IMR-90 (cell line): ENCODE measurements at regions not wholly inside any gene's neighbourhood (a gene's known extent, or its start where the extent isn't known, plus 50 kb on each side); places are given as distances from the start of the nearest gene placed in this dataset.

ENCODE experiments used
- ATAC-seq: fragments of 200-7000 bp; cut with Tn5 transposase; 2 replicates; pipeline ENCODE4 v1.9.1; 2020; ENCODE audit warnings: low read depth, mild to moderate bottlenecking, moderate library complexity
- BruUV-seq: library from RNA; stranded (reverse); fragments of 400-500 nt; replicated peaks from 2 replicates; lab custom pipeline; 2021; lab: Mats Ljungman, UMichigan
- CTCF ChIA-PET: fragments of 300-600 bp; formaldehyde crosslinking; extraction: SDS; loops from one replicate; lab custom pipeline; 2021; ENCODE audit warnings: antibody characterized with exemption; lab: Yijun Ruan, JAX
- POLR2A ChIA-PET: fragments of 300-600 bp; sonication (Branson Sonifier 250); formaldehyde crosslinking; loops from one replicate; lab custom pipeline; 2022; ENCODE audit warnings: antibody characterized with exemption; ENCODE audit not compliant: unreplicated experiment; lab: Charles Lee
- DNase-seq: peaks from one replicate; pipeline ENCODE4 v3.0.0; 2013
- H2AFZ ChIP-seq: replicated peaks from 2 replicates; pipeline ENCODE3; 2013; ENCODE audit warnings: low read length, mild to moderate bottlenecking; ENCODE audit not compliant: poor library complexity
- H2AK5ac ChIP-seq: 2 replicates; pipeline ENCODE4 v1.6.1; 2013; ENCODE audit warnings: low read depth, low read length, inconsistent platforms
- H2AK9ac ChIP-seq: replicated peaks from 2 replicates; pipeline ENCODE3; 2013; ENCODE audit warnings: mild to moderate bottlenecking, low read depth, low read length, moderate library complexity; ENCODE audit not compliant: poor library complexity
- H2BK120ac ChIP-seq: 2 replicates; pipeline ENCODE4 v1.6.1; 2013; ENCODE audit warnings: low read depth, low read length, inconsistent platforms
- H2BK15ac ChIP-seq: 3 replicates; pipeline ENCODE4 v1.6.1; 2013; ENCODE audit warnings: low read depth, low read length, inconsistent platforms
- H2BK20ac ChIP-seq: 2 replicates; pipeline ENCODE4 v1.6.1; 2013; ENCODE audit warnings: low read depth, mild to moderate bottlenecking, inconsistent platforms, low read length, moderate library complexity
- H2BK5ac ChIP-seq: 2 replicates; pipeline ENCODE4 v1.6.1; 2013; ENCODE audit warnings: mild to moderate bottlenecking, low read depth, low read length, inconsistent platforms; ENCODE audit not compliant: poor library complexity, severe bottlenecking
- H3K14ac ChIP-seq: replicated peaks from 2 replicates; pipeline ENCODE4 v1.6.1; 2013; ENCODE audit warnings: low read depth, low read length, inconsistent platforms
- H3K18ac ChIP-seq: 2 replicates; pipeline ENCODE4 v1.6.1; 2013; ENCODE audit warnings: low read depth, low read length, control low read depth
- H3K23ac ChIP-seq: 2 replicates; pipeline ENCODE4 v1.6.1; 2013; ENCODE audit warnings: low read depth, low read length, inconsistent platforms
- H3K27ac ChIP-seq: 2 replicates; pipeline ENCODE4 v1.5.1; 2013; ENCODE audit warnings: mild to moderate bottlenecking, control low read depth, low read length; ENCODE audit not compliant: insufficient read depth
- H3K27me3 ChIP-seq: 2 replicates; pipeline ENCODE4 v1.6.1; 2013; ENCODE audit warnings: low read length; ENCODE audit not compliant: control insufficient read depth, insufficient read depth
- H3K36me3 ChIP-seq: 2 replicates; pipeline ENCODE4 v1.6.1; 2013; ENCODE audit warnings: low read length, mixed read lengths; ENCODE audit not compliant: control insufficient read depth, insufficient read depth
- H3K4ac ChIP-seq: 2 replicates; pipeline ENCODE4 v1.6.1; 2013; ENCODE audit warnings: low read depth, low read length, inconsistent platforms
- H3K4me1 ChIP-seq: 2 replicates; pipeline ENCODE4 v1.6.1; 2013; ENCODE audit warnings: low read length, mixed read lengths; ENCODE audit not compliant: control insufficient read depth, insufficient read depth
- H3K4me2 ChIP-seq: 2 replicates; pipeline ENCODE4 v1.6.1; 2013; ENCODE audit warnings: low read depth, mild to moderate bottlenecking, control low read depth, low read length, moderate library complexity
- H3K4me3 ChIP-seq: 2 replicates; pipeline ENCODE4 v1.5.1; 2013; ENCODE audit warnings: low read depth, mild to moderate bottlenecking, control low read depth, low read length, moderate library complexity; ENCODE audit not compliant: insufficient read depth
- H3K56ac ChIP-seq: 2 replicates; pipeline ENCODE4 v1.6.1; 2013; ENCODE audit warnings: low read length, inconsistent platforms; ENCODE audit not compliant: insufficient read depth; ENCODE audit errors: extremely low read depth
- H3K79me1 ChIP-seq, 2 experiments: 2 replicates each; pipeline ENCODE4 v1.6.1; 2013; ENCODE audit warnings: low read length in 2 of 2, inconsistent platforms in 1 of 2, low read depth in 1 of 2
- H3K9ac ChIP-seq: 2 replicates; pipeline ENCODE4 v1.6.1; 2013; ENCODE audit warnings: low read depth, low read length, control low read depth
- H3K9me1 ChIP-seq: 2 replicates; pipeline ENCODE4 v1.6.1; 2013; ENCODE audit warnings: low read length, inconsistent platforms; ENCODE audit not compliant: insufficient read depth
- H3K9me3 ChIP-seq: 2 replicates; pipeline ENCODE4 v1.6.1; 2013; ENCODE audit warnings: low read length; ENCODE audit not compliant: control insufficient read depth, insufficient read depth
- H4K20me1 ChIP-seq: 2 replicates; pipeline ENCODE4 v1.6.1; 2013; ENCODE audit warnings: low read length, inconsistent platforms; ENCODE audit not compliant: insufficient read depth
- H4K5ac ChIP-seq: 2 replicates; pipeline ENCODE4 v1.6.1; 2013; ENCODE audit warnings: mild to moderate bottlenecking, low read depth, low read length, control low read depth
- H4K8ac ChIP-seq, 2 experiments: 2 replicates each; pipeline ENCODE4 v1.6.1; 2013; ENCODE audit warnings: low read depth in 2 of 2, low read length in 2 of 2, control low read depth in 1 of 2, inconsistent platforms in 1 of 2
- H4K91ac ChIP-seq: 2 replicates; pipeline ENCODE4 v1.6.1; 2013; ENCODE audit warnings: low read depth, low read length, inconsistent platforms; ENCODE audit not compliant: insufficient read depth
- BHLHE40 ChIP-seq: fragments of 150-350 bp; IDR thresholded peaks from 2 replicates; pipeline ENCODE4 v1.6.1; 2016; ENCODE audit warnings: mild to moderate bottlenecking, low read depth, low read length
- CEBPB ChIP-seq: IDR thresholded peaks from 2 replicates; pipeline ENCODE4 v1.6.1; 2012; ENCODE audit warnings: low read depth, low read length, improper control_type of control experiment
- CHD1 ChIP-seq: IDR thresholded peaks from 2 replicates; pipeline ENCODE4 v1.6.1; 2012; ENCODE audit warnings: low read depth, low read length, improper control_type of control experiment
- CTCF ChIP-seq: conservative IDR thresholded peaks from 2 replicates; pipeline ENCODE4 v1.5.1; 2012; ENCODE audit warnings: mild to moderate bottlenecking, low read depth, low read length, improper control_type of control experiment
- ELK1 ChIP-seq: fragments of 150-350 bp; IDR thresholded peaks from 2 replicates; pipeline ENCODE4 v1.6.1; 2016; ENCODE audit warnings: low read depth, mild to moderate bottlenecking, low read length, moderate library complexity, borderline replicate concordance
- FOS ChIP-seq: fragments of 150-350 bp; IDR thresholded peaks from 2 replicates; pipeline ENCODE4 v1.6.1; 2016; ENCODE audit warnings: low read depth, low read length
- MAFK ChIP-seq: IDR thresholded peaks from 2 replicates; pipeline ENCODE4 v1.6.1; 2012; ENCODE audit warnings: low read depth, low read length, improper control_type of control experiment
- MAZ ChIP-seq: IDR thresholded peaks from 2 replicates; pipeline ENCODE4 v1.6.1; 2012; ENCODE audit warnings: low read depth, mild to moderate bottlenecking, low read length, improper control_type of control experiment, moderate library complexity, borderline replicate concordance
- MXI1 ChIP-seq: IDR thresholded peaks from 2 replicates; pipeline ENCODE4 v1.6.1; 2012; ENCODE audit warnings: low read depth, mild to moderate bottlenecking, low read length, moderate library complexity, borderline replicate concordance
- NFE2L2 ChIP-seq: fragments of 150-350 bp; IDR thresholded peaks from 2 replicates; pipeline ENCODE4 v1.6.1; 2016; ENCODE audit warnings: low read depth, mild to moderate bottlenecking, low read length
- POLR2A ChIP-seq: IDR thresholded peaks from 2 replicates; pipeline ENCODE4 v1.6.1; 2012; ENCODE audit warnings: mild to moderate bottlenecking, low read depth, low read length
- RAD21 ChIP-seq: IDR thresholded peaks from 2 replicates; pipeline ENCODE4 v1.6.1; 2012; ENCODE audit warnings: low read length, improper control_type of control experiment
- RCOR1 ChIP-seq: IDR thresholded peaks from 2 replicates; pipeline ENCODE4 v1.6.1; 2012; ENCODE audit warnings: mild to moderate bottlenecking, low read length, improper control_type of control experiment; ENCODE audit not compliant: insufficient replicate concordance
- RFX5 ChIP-seq: IDR thresholded peaks from 2 replicates; pipeline ENCODE4 v1.8.0; 2012; ENCODE audit warnings: low read depth, mild to moderate bottlenecking, low read length, moderate library complexity
- SMC3 ChIP-seq: fragments of 150-350 bp; IDR thresholded peaks from 2 replicates; pipeline ENCODE4 v1.6.1; 2016; ENCODE audit warnings: low read depth, mild to moderate bottlenecking, antibody characterized with exemption, low read length, moderate library complexity
- USF2 ChIP-seq: fragments of 150-350 bp; IDR thresholded peaks from 2 replicates; pipeline ENCODE4 v1.6.1; 2017; ENCODE audit warnings: mild to moderate bottlenecking, antibody characterized with exemption, low read length, low read depth
- dilution Hi-C: fragments of 300-500 bp; cut with HindIII; formaldehyde crosslinking; loops from one replicate; pipeline ENCODE4 v1.14.3; 2018; ENCODE audit warnings: low sequenced_read_pairs; ENCODE audit not compliant: unreplicated experiment
- in situ Hi-C: fragments of 300-500 bp; cut with MboI; formaldehyde crosslinking; loops from 3 replicates; pipeline ENCODE4 v1.14.3; 2019; ENCODE audit warnings: low sequenced_read_pairs, inconsistent platforms, mixed read lengths
- intact Hi-C: fragments of 100-400 bp; cut with micrococcal nuclease; formaldehyde crosslinking; loops from 2 replicates; pipeline ENCODE4 v1.10.0; 2022

GRCh38 chr1:55819011-55819410 is 603.8 kb upstream of the USP24 start:
- no peaks in the 10 kb centered on the region for H3K9me3 ChIP-seq
- no peak overlapping the region for H2AFZ ChIP-seq
- no peaks in the 10 kb centered on the region for H3K79me1 ChIP-seq
- H3K18ac ChIP-seq, result no peak overlapping the region; the same call in 1 of the 2 replicates
- H2AK9ac ChIP-seq, result no peak overlapping the region
- peaks cover 5% of the 10 kb centered on the region; the same call in 1 of the 2 replicates for H3K9me1 ChIP-seq
- no peak overlapping the region for H3K4me2 ChIP-seq
- H3K27me3 ChIP-seq, result no peaks in the 10 kb centered on the region
- ChIA-PET CTCF (no interaction called here), POLR2A (no interaction called here)
- no peak overlapping the region for H3K27ac ChIP-seq
- no peak overlapping the region for H4K8ac ChIP-seq
- no peaks in the 10 kb centered on the region for H3K36me3 ChIP-seq
- H3K4me3 ChIP-seq, result no peak overlapping the region
- BruUV-seq, result no TSS peak
- H3K14ac ChIP-seq, result peak overlapping the region; percentile 19; the same call in 1 of the 2 replicates
- ATAC-seq (no peak), DNase-seq (no peak)
- no peaks in the 10 kb centered on the region for H4K20me1 ChIP-seq
- peak overlapping the region; percentile 25; the same call in 1 of the 2 replicates for H3K4ac ChIP-seq
- H3K4me1 ChIP-seq, result peaks cover 15% of the 10 kb centered on the region
- dilution Hi-C loops, result no loop called here
- 0 out of 2 replicates have a peak overlapping the region, but pooled peaks have one; percentile 9 for H2BK20ac ChIP-seq
- no peak overlapping the region for H3K56ac ChIP-seq
- H2BK120ac ChIP-seq, result peak overlapping the region; percentile 33; the same call in 1 of the 2 replicates
- H3K23ac ChIP-seq, result no peak overlapping the region
- H4K5ac ChIP-seq, result peak overlapping the region; percentile 57; the same call in 1 of the 2 replicates
- H2BK5ac ChIP-seq, result no peak overlapping the region
- H4K91ac ChIP-seq, result 0 out of 2 replicates have a peak overlapping the region, but pooled peaks have one; percentile 9
- H2BK15ac ChIP-seq, result peak overlapping the region; percentile 11; the same call in 1 of the 3 replicates
- in situ Hi-C loops, result no loop called here
- H3K9ac ChIP-seq, result no peak overlapping the region
- H2AK5ac ChIP-seq, result peak overlapping the region; percentile 27; the same call in 1 of the 2 replicates
- intact Hi-C loops, result no loop called here
- TF ChIP-seq RAD21 (no peak), FOS (no peak), CHD1 (no peak), NFE2L2 (no peak), CTCF (no peak), RFX5 (no peak), POLR2A (no peak), USF2 (no peak), ELK1 (no peak), RCOR1 (no peak), BHLHE40 (no peak), MAZ (no peak), CEBPB (no peak), SMC3 (no peak), MXI1 (no peak), MAFK (no peak)
